BJ (cell line): ENCODE measurements at regions not wholly inside any gene's neighbourhood (a gene's known extent, or its start where the extent isn't known, plus 50 kb on each side); places are given as distances from the start of the nearest gene placed in this dataset.
"Not testable (repeated sequence)": the region's sequence is repeated elsewhere in the genome, so short reads cannot be mapped to it uniquely, and the experiment has no call there.

Experiments used
- CTCF ChIA-PET: fragments of 350-600 bp; formaldehyde crosslinking; extraction: SDS; loops from one replicate; lab custom pipeline; 2021; ENCODE audit warnings: antibody characterized with exemption, inconsistent platforms; lab: Yijun Ruan, JAX
- POLR2A ChIA-PET: fragments of 300-600 bp; sonication (Branson Sonifier 250); formaldehyde crosslinking; extraction: SDS; loops from one replicate; lab custom pipeline; 2021; ENCODE audit warnings: antibody characterized with exemption; lab: Charles Lee
- DNase-seq: peaks from one replicate; pipeline ENCODE4 v3.0.0-alpha.2; 2011; ENCODE audit warnings: low read depth
- H3K27me3 ChIP-seq: 2 replicates; pipeline ENCODE4 v1.6.0; 2011; ENCODE audit warnings: low read length; ENCODE audit not compliant: control insufficient read depth, insufficient read depth
- H3K36me3 ChIP-seq: 2 replicates; pipeline ENCODE4 v1.5.1; 2011; ENCODE audit warnings: low read length; ENCODE audit not compliant: control insufficient read depth, insufficient read depth
- H3K4me3 ChIP-seq: 2 replicates; pipeline ENCODE4 v1.5.1; 2011; ENCODE audit warnings: low read depth, mild to moderate bottlenecking, control low read depth, low read length
- TF ChIP-seq, protein P1 (sequence below): IDR thresholded peaks from 2 replicates; pipeline ENCODE4 v1.5.1; 2011; ENCODE audit warnings: low read depth, mild to moderate bottlenecking, control low read depth, inconsistent platforms, low read length, moderate library complexity; ENCODE audit not compliant: insufficient read depth

DNA sequence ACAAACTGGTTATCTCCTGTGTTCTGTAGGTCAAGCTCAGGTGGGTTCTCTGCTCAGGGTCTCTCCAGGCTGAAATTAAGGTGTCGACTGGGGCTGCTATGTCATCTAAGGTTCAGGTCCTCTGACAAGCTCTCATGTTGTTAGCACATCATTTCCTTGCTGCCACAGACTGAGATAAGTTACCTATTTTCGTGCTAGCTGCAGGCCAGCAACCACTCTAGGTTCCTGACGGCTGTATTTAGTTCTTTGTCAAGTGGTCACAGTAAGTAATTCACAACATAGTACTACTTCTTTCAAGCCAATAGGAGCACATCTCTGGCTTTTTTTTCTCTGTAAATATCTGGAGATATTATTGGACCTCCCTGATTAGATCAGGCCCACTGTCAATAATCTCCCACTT lies 169.3 kb upstream of the CAND1 start:
- no peaks in the 10 kb centered on the region for H3K36me3 ChIP-seq
- POLR2A ChIA-PET = no interaction called here
- H3K27me3 ChIP-seq = peaks cover 2% of the 10 kb centered on the region
- no peak overlapping the region for H3K4me3 ChIP-seq
- CTCF ChIA-PET = no interaction called here
- DNase-seq = no peak
- TF ChIP-seq, protein P1, sequence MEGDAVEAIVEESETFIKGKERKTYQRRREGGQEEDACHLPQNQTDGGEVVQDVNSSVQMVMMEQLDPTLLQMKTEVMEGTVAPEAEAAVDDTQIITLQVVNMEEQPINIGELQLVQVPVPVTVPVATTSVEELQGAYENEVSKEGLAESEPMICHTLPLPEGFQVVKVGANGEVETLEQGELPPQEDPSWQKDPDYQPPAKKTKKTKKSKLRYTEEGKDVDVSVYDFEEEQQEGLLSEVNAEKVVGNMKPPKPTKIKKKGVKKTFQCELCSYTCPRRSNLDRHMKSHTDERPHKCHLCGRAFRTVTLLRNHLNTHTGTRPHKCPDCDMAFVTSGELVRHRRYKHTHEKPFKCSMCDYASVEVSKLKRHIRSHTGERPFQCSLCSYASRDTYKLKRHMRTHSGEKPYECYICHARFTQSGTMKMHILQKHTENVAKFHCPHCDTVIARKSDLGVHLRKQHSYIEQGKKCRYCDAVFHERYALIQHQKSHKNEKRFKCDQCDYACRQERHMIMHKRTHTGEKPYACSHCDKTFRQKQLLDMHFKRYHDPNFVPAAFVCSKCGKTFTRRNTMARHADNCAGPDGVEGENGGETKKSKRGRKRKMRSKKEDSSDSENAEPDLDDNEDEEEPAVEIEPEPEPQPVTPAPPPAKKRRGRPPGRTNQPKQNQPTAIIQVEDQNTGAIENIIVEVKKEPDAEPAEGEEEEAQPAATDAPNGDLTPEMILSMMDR = no peak

DNA sequence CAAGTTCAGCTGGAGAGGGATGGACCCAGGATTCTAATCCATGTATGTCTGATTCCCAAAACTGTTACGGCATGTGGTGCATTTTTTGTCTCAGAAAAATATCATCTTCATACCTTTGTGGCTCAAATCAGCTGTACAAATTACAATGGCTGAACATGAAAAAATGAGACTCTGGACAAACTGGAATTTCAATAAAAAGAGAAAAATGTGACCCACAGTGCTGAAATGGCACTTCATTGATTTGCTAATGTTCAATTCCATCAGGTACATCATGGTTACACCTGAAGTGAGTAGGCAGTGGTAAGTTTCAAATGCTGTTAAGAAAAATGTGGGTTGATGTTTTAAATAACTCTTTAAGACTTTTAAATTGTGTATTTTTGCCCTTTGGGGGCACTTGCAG lies 165.6 kb upstream of the CAND1 start:
- peaks cover 2% of the 10 kb centered on the region for H3K27me3 ChIP-seq
- ChIA-PET POLR2A (no interaction called here), CTCF (no interaction called here)
- DNase-seq = no peak
- H3K36me3 ChIP-seq = no peaks in the 10 kb centered on the region
- TF ChIP-seq, protein P1 = no peak
- H3K4me3 ChIP-seq = no peak overlapping the region

DNA sequence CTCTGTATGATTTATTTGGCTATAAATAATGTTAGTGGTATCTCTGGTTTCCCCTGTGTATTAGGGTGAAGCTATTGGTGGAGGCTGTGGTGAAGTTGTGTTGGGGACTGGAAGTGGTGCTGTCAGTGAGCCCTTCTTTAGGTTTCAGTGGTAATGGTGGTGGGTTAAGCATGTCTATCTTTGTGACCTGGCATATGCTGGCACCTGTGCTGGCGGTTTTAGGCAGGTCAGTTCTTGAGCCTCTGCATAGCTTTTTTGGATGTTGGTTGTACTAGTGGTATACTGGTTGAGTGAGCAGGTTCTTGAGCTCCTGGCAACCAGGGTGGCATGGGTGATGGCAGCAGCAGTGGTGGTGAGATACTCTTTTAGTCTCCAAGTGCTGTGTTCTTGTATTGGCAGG lies 161.9 kb upstream of the CAND1 start:
- no peak for DNase-seq
- no peaks in the 10 kb centered on the region for H3K36me3 ChIP-seq
- TF ChIP-seq, protein P1 = no peak
- no peak overlapping the region for H3K4me3 ChIP-seq
- ChIA-PET POLR2A (no interaction called here), CTCF (no interaction called here)
- H3K27me3 ChIP-seq = no peaks in the 10 kb centered on the region

DNA sequence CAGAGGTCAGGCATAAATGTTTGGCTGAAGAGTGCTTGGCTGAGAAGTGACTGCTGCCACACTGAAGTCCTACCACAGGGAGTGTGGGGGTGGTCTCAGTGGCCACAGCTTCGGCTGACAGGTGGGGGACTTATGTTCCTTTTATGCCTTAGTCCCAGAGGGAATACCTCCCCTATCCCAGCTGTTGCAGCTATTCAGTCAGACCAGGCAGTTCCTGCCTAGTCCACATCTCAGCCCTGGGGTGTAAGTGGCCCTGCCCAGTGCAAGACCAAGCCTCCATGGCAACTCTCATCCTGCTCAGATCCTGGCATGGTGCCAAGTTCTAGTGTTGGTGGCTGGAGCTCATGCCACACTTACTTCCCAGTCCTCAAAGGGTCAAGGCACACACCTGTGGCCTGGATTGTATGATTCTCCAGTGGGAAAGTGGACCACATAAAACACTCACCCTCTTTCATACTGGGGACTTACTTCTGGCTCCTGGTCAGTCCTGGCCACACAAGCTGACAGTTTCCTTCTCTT lies 161.3 kb upstream of the CAND1 start:
- ChIA-PET CTCF (no interaction called here), POLR2A (no interaction called here)
- Histone ChIP-seq H3K4me3 (no peak overlapping the region), H3K36me3 (no peaks in the 10 kb centered on the region), H3K27me3 (no peaks in the 10 kb centered on the region)
- no peak for DNase-seq
- TF ChIP-seq, protein P1 = no peak

DNA sequence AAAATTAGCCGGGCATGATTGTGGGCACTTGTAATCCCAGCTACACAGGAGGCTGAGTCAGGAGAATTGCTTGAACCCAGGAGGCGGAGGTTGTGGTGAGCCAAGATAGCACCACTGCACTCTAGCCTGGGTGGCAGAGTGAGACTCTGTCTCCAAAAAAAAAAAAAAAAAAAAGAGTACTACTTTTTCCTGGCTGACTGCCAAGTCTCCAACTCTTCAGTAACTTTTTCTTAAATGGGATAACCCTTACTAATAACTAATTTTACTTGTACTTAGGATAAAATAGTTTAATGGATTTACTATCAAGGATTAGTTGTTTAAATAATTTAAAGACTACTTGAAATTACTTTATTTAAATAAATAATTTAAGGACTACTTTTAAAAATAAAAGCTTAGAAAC lies 158.8 kb upstream of the CAND1 start:
- H3K4me3 ChIP-seq, H3K27me3 ChIP-seq, H3K36me3 ChIP-seq, DNase-seq, POLR2A ChIA-PET, CTCF ChIA-PET: not testable (repeated sequence)

DNA sequence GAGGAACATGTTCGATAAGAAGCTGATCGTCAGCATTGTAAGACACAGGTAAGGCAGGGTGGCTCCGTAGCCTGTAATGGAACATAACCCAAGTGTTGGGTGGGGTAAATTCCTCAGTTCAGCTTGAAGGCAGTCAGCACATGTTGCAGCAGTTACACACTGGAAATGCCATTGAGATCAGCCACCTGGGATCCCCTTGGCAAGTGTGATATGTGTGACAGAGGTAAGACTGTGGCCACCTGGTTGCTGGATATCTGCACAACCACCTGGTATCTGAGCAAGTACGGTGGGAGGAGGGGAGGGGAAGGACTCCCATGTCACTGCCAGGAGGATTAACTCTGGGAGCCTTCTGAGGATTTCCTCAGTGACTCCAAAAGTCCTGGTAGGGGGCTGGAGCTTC lies 158.0 kb upstream of the CAND1 start:
- H3K27me3 ChIP-seq = no peaks in the 10 kb centered on the region
- ChIA-PET CTCF (no interaction called here), POLR2A (no interaction called here)
- no peak overlapping the region for H3K4me3 ChIP-seq
- DNase-seq = no peak
- H3K36me3 ChIP-seq = no peaks in the 10 kb centered on the region
- TF ChIP-seq, protein P1 = no peak
